ENCODE measurements at regions not wholly inside any gene's neighbourhood (a gene's known extent, or its start where the extent isn't known, plus 50 kb on each side); places are given as distances from the start of the nearest gene placed in this dataset.
A peak's percentile ranks its signal among the peaks of the same experiment; 100 is the strongest.

GRCh38 chr4:41349021-41349420, 92.3 kb downstream of the UCHL1 start:
- ATAC-seq (no peak), DNase-seq (ENCODE audit: missing footprints) (no peak)
- intact Hi-C loops (cut with DNase I): no loop called here

GRCh38 chr4:41358647-41359421, 102.1 kb downstream of the UCHL1 start:
- DNase-seq (ENCODE audit: missing footprints) (no peak), ATAC-seq (peak; percentile 12)
- intact Hi-C loops (cut with DNase I): no loop called here

GRCh38 chr4:41359422-41359775, 102.7 kb downstream of the UCHL1 start:
- ATAC-seq (no peak), DNase-seq (ENCODE audit: missing footprints) (no peak)
- intact Hi-C loops (cut with DNase I): no loop called here

GRCh38 chr4:41359836-41360213, 103.1 kb downstream of the UCHL1 start:
- ATAC-seq (no peak), DNase-seq (ENCODE audit: missing footprints) (no peak)
- intact Hi-C loops (cut with DNase I): loop anchor here (2.0 to 5.0 kb wide), 7 partner anchors 43 to 297 kb away; partner anchors contain the start of gene LIMCH1

GRCh38 chr4:41360214-41360920, 103.6 kb downstream of the UCHL1 start:
- ATAC-seq: peak; percentile 88
- peak; percentile 87 for DNase-seq (ENCODE audit: missing footprints)
- intact Hi-C loops (cut with DNase I): loop anchor here (2.0 to 5.0 kb wide), 7 partner anchors 43 to 297 kb away; partner anchors contain the start of gene LIMCH1

- ATAC-seq: peak; percentile 27
- intact Hi-C loops (cut with DNase I): loop anchor here (2.0 to 5.0 kb wide), 7 partner anchors 44 to 296 kb away; partner anchors contain the start of gene LIMCH1
- peak; percentile 77 for DNase-seq (ENCODE audit: missing footprints)
These were observed 104.4 kb downstream of the UCHL1 start for GRCh38 chr4:41360921-41361793.

- DNase-seq (ENCODE audit: missing footprints): no peak
- intact Hi-C loops (cut with DNase I): loop anchor here (2.0 to 5.0 kb wide), 7 partner anchors 45 to 295 kb away; partner anchors contain the start of gene LIMCH1
- ATAC-seq: no peak
These were observed 105.2 kb downstream of the UCHL1 start for GRCh38 chr4:41361794-41362526.

GRCh38 chr4:41362621-41363383, 106.1 kb downstream of the UCHL1 start:
- ATAC-seq (no peak), DNase-seq (ENCODE audit: missing footprints) (peak; percentile 71)
- intact Hi-C loops (cut with DNase I): loop anchor here (5.0 kb wide), 6 partner anchors 46 to 294 kb away; partner anchors contain the start of gene LIMCH1

GRCh38 chr4:41363384-41363981, 106.8 kb downstream of the UCHL1 start:
- ATAC-seq: peak; percentile 21
- intact Hi-C loops (cut with DNase I): loop anchor here (5.0 kb wide), 6 partner anchors 46 to 294 kb away; partner anchors contain the start of gene LIMCH1
- DNase-seq (ENCODE audit: missing footprints): no peak

GRCh38 chr4:41364876-41365275, 108.1 kb downstream of the UCHL1 start:
- intact Hi-C loops (cut with DNase I): loop anchor here (5.0 kb wide), 6 partner anchors 48 to 292 kb away; partner anchors contain the start of gene LIMCH1
- DNase-seq (ENCODE audit: missing footprints) (no peak), ATAC-seq (no peak)

GRCh38 chr4:41365681-41366080, 109.0 kb downstream of the UCHL1 start:
- no peak for DNase-seq (ENCODE audit: missing footprints)
- intact Hi-C loops (cut with DNase I): no loop called here
- no peak for ATAC-seq

- no peak for DNase-seq (ENCODE audit: missing footprints)
- no peak for ATAC-seq
- intact Hi-C loops (cut with DNase I): no loop called here
These were observed 110.3 kb downstream of the UCHL1 start for GRCh38 chr4:41366911-41367517.

GRCh38 chr4:41369680-41370079, 113.0 kb downstream of the UCHL1 start:
- ATAC-seq (peak; percentile 83), DNase-seq (ENCODE audit: missing footprints) (no peak)
- intact Hi-C loops (cut with DNase I): loop anchor here (2.0 kb wide), 1 partner anchor 49 kb away; no protein-coding TSS in a partner anchor

GRCh38 chr4:41373221-41373620, 116.5 kb downstream of the UCHL1 start:
- no peak for DNase-seq (ENCODE audit: missing footprints)
- intact Hi-C loops (cut with DNase I): no loop called here
- ATAC-seq: no peak

- DNase-seq (ENCODE audit: missing footprints): no peak
- intact Hi-C loops (cut with DNase I): no loop called here
- ATAC-seq: no peak
These were observed 117.8 kb downstream of the UCHL1 start for GRCh38 chr4:41374490-41374889.

- intact Hi-C loops (cut with DNase I): no loop called here
- DNase-seq (ENCODE audit: missing footprints) (no peak), ATAC-seq (peak; percentile 63)
These were observed 118.8 kb downstream of the UCHL1 start for GRCh38 chr4:41375561-41375960.

- intact Hi-C loops (cut with DNase I): no loop called here
- ATAC-seq (no peak), DNase-seq (ENCODE audit: missing footprints) (no peak)
These were observed 120.5 kb downstream of the UCHL1 start for GRCh38 chr4:41377196-41377595.
